ENCODE measurements at regions not wholly inside any gene's neighbourhood (a gene's known extent, or its start where the extent isn't known, plus 50 kb on each side); places are given as distances from the start of the nearest gene placed in this dataset.

DNA sequence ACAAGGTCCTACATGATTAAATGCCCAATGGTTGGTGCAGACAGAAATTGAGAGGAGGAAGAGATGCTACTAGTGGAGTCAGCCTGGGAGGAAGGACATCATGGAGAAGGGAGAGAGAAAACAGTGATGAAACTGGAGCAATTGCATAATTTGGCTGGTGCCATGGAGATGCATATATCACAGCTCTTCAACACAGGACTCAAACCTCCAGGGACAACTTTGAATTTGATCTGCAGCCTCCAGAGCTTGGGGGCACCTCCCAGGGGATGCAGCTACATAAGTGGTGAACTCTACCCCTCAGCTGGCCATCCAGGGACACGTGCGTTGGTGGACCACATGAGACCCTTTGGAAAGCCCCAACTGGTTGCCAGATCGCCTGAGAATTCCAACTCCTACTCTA lies 80.4 kb downstream of the CTAGE1 start:
- TF ChIP-seq, protein P1, sequence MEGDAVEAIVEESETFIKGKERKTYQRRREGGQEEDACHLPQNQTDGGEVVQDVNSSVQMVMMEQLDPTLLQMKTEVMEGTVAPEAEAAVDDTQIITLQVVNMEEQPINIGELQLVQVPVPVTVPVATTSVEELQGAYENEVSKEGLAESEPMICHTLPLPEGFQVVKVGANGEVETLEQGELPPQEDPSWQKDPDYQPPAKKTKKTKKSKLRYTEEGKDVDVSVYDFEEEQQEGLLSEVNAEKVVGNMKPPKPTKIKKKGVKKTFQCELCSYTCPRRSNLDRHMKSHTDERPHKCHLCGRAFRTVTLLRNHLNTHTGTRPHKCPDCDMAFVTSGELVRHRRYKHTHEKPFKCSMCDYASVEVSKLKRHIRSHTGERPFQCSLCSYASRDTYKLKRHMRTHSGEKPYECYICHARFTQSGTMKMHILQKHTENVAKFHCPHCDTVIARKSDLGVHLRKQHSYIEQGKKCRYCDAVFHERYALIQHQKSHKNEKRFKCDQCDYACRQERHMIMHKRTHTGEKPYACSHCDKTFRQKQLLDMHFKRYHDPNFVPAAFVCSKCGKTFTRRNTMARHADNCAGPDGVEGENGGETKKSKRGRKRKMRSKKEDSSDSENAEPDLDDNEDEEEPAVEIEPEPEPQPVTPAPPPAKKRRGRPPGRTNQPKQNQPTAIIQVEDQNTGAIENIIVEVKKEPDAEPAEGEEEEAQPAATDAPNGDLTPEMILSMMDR (IDR thresholded peaks at IDR 0.05), result no peak
- TF ChIP-seq POLR2A (IDR thresholded peaks at IDR 0.05), result no peak
- TF ChIP-seq EP300 (IDR thresholded peaks at IDR 0.05), result no peak

All from ovary (tissue), 3 donors.